HFFc6 (cell line): ENCODE measurements at regions not wholly inside any gene's neighbourhood (a gene's known extent, or its start where the extent isn't known, plus 50 kb on each side); places are given as distances from the start of the nearest gene placed in this dataset.

Source experiments
- DNase-seq: peaks from one replicate; pipeline ENCODE4 v3.0.0-alpha.2; 2018
- H3K27ac Mint-ChIP-seq: 2 replicates; pipeline ENCODE4 v1.8.0; 2020; ENCODE audit warnings: mild to moderate bottlenecking, mixed read lengths
- H3K27me3 Mint-ChIP-seq: 2 replicates; pipeline ENCODE4 v1.8.0; 2021; ENCODE audit warnings: mild to moderate bottlenecking, moderate library complexity, mixed read lengths; ENCODE audit not compliant: insufficient read depth
- H3K36me3 Mint-ChIP-seq: 2 replicates; pipeline ENCODE4 v1.8.0; 2021; ENCODE audit warnings: low read depth, mixed read lengths
- H3K4me1 Mint-ChIP-seq: 2 replicates; pipeline ENCODE4 v1.8.0; 2020; ENCODE audit warnings: low read depth, mixed read lengths
- H3K4me3 Mint-ChIP-seq: 2 replicates; pipeline ENCODE4 v1.8.0; 2020; ENCODE audit warnings: mild to moderate bottlenecking, moderate library complexity, mixed read lengths
- H3K9me3 Mint-ChIP-seq: 2 replicates; pipeline ENCODE4 v1.8.0; 2020; ENCODE audit warnings: mild to moderate bottlenecking, mixed read lengths
- TF ChIP-seq, protein P1 (sequence below): fragments of 200-600 bp; sonication (generic); IDR thresholded peaks from 2 replicates; pipeline ENCODE4 v1.5.0; 2021; ENCODE audit warnings: antibody characterized with exemption, mild to moderate bottlenecking

DNA sequence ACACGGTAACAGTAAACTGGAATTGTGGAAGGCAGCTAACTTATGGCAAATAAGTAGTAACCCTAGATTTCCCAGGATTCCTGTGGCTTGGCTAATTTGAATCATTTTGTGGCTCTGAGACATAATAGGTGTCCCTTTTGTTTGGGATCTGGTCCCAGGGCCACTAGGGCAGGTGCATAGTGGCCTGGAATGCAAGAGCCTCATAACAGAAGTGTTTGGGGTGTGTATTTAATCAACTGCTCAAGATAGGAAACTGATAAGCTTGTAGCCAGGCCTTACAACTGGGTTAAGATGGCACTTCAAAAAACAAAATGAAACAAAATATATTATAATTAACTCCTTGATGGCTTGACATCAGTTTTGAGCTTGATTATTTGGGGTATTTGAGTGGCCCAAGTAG lies 541.8 kb downstream of the ETV1 start:
- no peak for DNase-seq
- TF ChIP-seq, protein P1, sequence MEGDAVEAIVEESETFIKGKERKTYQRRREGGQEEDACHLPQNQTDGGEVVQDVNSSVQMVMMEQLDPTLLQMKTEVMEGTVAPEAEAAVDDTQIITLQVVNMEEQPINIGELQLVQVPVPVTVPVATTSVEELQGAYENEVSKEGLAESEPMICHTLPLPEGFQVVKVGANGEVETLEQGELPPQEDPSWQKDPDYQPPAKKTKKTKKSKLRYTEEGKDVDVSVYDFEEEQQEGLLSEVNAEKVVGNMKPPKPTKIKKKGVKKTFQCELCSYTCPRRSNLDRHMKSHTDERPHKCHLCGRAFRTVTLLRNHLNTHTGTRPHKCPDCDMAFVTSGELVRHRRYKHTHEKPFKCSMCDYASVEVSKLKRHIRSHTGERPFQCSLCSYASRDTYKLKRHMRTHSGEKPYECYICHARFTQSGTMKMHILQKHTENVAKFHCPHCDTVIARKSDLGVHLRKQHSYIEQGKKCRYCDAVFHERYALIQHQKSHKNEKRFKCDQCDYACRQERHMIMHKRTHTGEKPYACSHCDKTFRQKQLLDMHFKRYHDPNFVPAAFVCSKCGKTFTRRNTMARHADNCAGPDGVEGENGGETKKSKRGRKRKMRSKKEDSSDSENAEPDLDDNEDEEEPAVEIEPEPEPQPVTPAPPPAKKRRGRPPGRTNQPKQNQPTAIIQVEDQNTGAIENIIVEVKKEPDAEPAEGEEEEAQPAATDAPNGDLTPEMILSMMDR = no peak
- Mint-ChIP-seq H3K36me3 (no peaks in the 10 kb centered on the region; the same call in 1 of the 2 replicates), H3K27ac (no peak overlapping the region), H3K4me1 (no peaks in the 10 kb centered on the region), H3K27me3 (no peaks in the 10 kb centered on the region; the same call in 1 of the 2 replicates), H3K4me3 (no peak overlapping the region), H3K9me3 (peaks cover 43% of the 10 kb centered on the region)

DNA sequence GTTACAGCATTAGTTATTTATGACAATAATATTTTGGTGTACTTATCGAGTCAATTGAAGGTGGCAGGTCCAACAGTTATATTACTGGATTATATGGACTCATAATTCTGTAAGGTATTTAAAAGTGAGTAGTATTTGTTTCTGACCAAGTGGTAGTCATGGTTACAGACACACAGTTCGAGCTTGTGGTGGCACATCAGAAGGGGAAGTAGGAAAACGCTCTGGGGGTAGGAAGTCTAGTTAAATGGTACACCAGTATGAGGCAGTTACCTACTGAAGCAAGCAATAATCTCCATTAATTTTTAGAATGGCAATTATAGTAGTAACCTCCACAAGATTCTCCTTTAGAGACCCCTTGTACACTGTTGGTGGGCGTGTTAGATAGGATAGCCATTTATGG lies 541.2 kb downstream of the ETV1 start:
- Mint-ChIP-seq H3K9me3 (peaks cover 45% of the 10 kb centered on the region), H3K27me3 (no peaks in the 10 kb centered on the region; the same call in 1 of the 2 replicates), H3K4me3 (no peak overlapping the region), H3K4me1 (no peaks in the 10 kb centered on the region), H3K36me3 (no peaks in the 10 kb centered on the region; the same call in 1 of the 2 replicates), H3K27ac (no peak overlapping the region)
- no peak for DNase-seq
- TF ChIP-seq, protein P1 = no peak

DNA sequence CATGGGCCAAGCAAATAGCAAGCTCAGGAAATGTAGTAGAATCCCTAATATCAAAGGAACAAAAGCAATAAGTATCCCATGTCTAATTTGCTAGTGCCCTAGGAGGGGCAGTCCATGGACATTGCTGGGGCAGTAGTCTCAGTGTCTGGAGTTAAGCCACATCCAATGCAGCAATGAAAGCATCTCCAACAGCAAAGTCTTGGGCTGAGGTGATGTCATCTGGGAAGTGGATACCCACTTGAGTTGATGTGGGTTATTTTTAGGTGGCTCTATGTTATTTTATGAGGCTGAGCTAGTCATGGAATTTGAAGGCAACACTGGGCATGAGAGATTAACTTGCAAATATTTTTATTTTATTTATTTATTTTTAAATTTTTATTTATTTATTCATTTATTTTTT lies 540.0 kb downstream of the ETV1 start:
- H3K27ac Mint-ChIP-seq = no peak overlapping the region
- no peak for DNase-seq
- no peaks in the 10 kb centered on the region; the same call in 1 of the 2 replicates for H3K27me3 Mint-ChIP-seq
- no peak overlapping the region for H3K4me3 Mint-ChIP-seq
- TF ChIP-seq, protein P1 = no peak
- peaks cover 40% of the 10 kb centered on the region for H3K9me3 Mint-ChIP-seq
- H3K36me3 Mint-ChIP-seq = no peaks in the 10 kb centered on the region; the same call in 1 of the 2 replicates
- no peaks in the 10 kb centered on the region for H3K4me1 Mint-ChIP-seq

DNA sequence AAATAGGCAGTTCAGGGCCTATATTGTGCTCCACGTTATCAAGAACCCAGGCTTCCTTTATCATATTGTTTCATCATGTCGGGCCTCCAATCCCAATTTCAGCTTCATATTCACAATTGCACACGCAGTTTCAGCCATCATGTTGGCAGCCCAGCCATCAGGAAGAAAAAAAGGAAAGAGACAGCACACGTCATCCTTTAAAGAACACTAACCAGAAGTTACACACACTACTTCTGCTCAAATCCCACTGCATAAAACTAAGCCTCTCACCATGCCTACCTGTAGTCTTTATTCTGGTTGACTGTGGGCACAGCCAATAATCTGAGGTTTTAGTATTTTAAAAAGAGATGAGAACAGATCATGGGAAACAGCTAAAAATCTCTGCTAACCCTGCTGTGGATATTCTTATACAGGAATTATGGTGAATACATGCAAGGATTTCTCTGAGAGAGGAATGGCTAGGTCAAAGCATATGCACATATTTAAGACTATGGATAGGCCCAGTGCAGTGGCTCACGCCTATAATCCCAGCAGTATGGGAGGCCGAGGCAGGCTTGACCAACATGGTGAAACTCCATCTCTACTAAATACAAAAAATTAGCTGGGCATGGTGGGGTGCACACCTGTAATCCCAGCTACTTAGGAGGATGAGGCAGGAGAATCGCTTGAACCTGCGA lies 534.4 kb downstream of the ETV1 start:
- H3K27ac Mint-ChIP-seq = no peak overlapping the region
- H3K4me1 Mint-ChIP-seq = no peaks in the 10 kb centered on the region
- H3K36me3 Mint-ChIP-seq = no peaks in the 10 kb centered on the region; the same call in 1 of the 2 replicates
- DNase-seq = no peak
- peaks cover 18% of the 10 kb centered on the region for H3K9me3 Mint-ChIP-seq
- TF ChIP-seq, protein P1 = no peak
- H3K4me3 Mint-ChIP-seq = no peak overlapping the region
- H3K27me3 Mint-ChIP-seq = no peaks in the 10 kb centered on the region

DNA sequence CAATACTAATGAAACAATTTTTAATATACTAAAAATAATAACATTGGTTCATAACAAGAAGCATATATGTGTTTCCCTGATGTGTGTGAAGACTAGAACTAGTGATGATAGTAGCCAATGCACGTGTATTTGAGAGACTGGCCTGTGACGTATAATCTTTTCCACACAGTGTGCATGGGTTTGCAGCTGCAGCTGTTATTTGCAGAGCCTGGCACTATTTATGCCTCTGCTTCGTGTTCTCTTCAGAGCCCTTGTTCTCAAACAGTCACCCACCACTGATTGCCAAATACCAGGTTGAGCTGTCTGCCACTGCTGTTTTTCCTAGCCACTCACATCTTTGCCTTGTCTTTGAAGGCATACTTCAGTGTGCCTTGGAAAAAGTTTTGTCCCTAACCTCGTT lies 531.7 kb downstream of the ETV1 start:
- H3K27me3 Mint-ChIP-seq = no peaks in the 10 kb centered on the region
- TF ChIP-seq, protein P1 = no peak
- no peak overlapping the region for H3K4me3 Mint-ChIP-seq
- H3K36me3 Mint-ChIP-seq = no peaks in the 10 kb centered on the region
- DNase-seq = no peak
- no peaks in the 10 kb centered on the region for H3K4me1 Mint-ChIP-seq
- H3K9me3 Mint-ChIP-seq = peaks cover under 1% of the 10 kb centered on the region
- H3K27ac Mint-ChIP-seq = no peak overlapping the region
